ENCODE measurements at regions not wholly inside any gene's neighbourhood (a gene's known extent, or its start where the extent isn't known, plus 50 kb on each side); places are given as distances from the start of the nearest gene placed in this dataset.

GRCh38 chr10:10551596-10552301, 465.9 kb upstream of the CELF2 start:
- no peak for TF ChIP-seq EZH2 (IDR thresholded peaks at IDR 0.05; ENCODE audit: borderline replicate concordance, low read depth, low read length, severe bottlenecking)
- no peak for TF ChIP-seq POLR2A (IDR thresholded peaks at IDR 0.05; ENCODE audit: low read depth, low read length)
- TF ChIP-seq POLR2AphosphoS5 (IDR thresholded peaks at IDR 0.05; ENCODE audit: insufficient read depth, low read depth, low read length), result no peak
- no peak for TF ChIP-seq GATA2 (IDR thresholded peaks at IDR 0.05; ENCODE audit: insufficient read depth, insufficient read length, low read depth, low read length)
- TF ChIP-seq JUN (IDR thresholded peaks at IDR 0.05; ENCODE audit: borderline replicate concordance, insufficient read depth, insufficient read length, low read depth), result no peak
- H3K27ac ChIP-seq (ENCODE audit: insufficient read depth, low read depth, low read length), result no peak overlapping the region
- FAIRE-seq (no peak), DNase-seq (ENCODE audit: low read depth, low spot score) (no peak)
- H3K4me1 ChIP-seq (ENCODE audit: control insufficient read depth, extremely low read depth, insufficient read depth, low read length), result no peaks in the 10 kb centered on the region
- no peaks in the 10 kb centered on the region for H3K79me2 ChIP-seq (ENCODE audit: control insufficient read depth, insufficient read depth, low read length)
- H4K20me1 ChIP-seq (replicated peaks; ENCODE audit: control insufficient read depth, extremely low read depth, insufficient read depth, low read length), result no peaks in the 10 kb centered on the region
- H3K27me3 ChIP-seq (ENCODE audit: control insufficient read depth in 2 of 2, insufficient read depth in 2 of 2, low read length in 2 of 2), result no peaks in the 10 kb centered on the region
- dilution Hi-C loops (cut with MboI; ENCODE audit: extremely low pct_ligation_motif_present, low sequenced_read_pairs), result no loop called here
- no peak overlapping the region for H2AFZ ChIP-seq (ENCODE audit: low read depth, low read length)
- ChIA-PET CTCF (no interaction called here), POLR2A (no interaction called here)
- no peak overlapping the region for H3K9ac ChIP-seq (replicated peaks; ENCODE audit: extremely low read depth, insufficient read depth, low read length)
- intact Hi-C loops (cut with micrococcal nuclease), result no loop called here
- H3K4me3 ChIP-seq (replicated peaks in 1 of 3; ENCODE audit: insufficient read depth in 1 of 3, low read depth in 1 of 3, low read length in 3 of 3), result no peak overlapping the region
- no peaks in the 10 kb centered on the region for H3K9me3 ChIP-seq (replicated peaks; ENCODE audit: control insufficient read depth, insufficient read depth, low read length)
- no peaks in the 10 kb centered on the region for H3K9me1 ChIP-seq (replicated peaks; ENCODE audit: control insufficient read depth, extremely low read depth, insufficient read depth, low read length)
- H3K36me3 ChIP-seq (ENCODE audit: control insufficient read depth in 2 of 2, extremely low read depth in 1 of 2, insufficient read depth in 2 of 2, low read length in 2 of 2), result no peaks in the 10 kb centered on the region
- H3K4me2 ChIP-seq (ENCODE audit: insufficient read depth, low read length), result no peak overlapping the region
- BruUV-seq (replicated peaks), result no TSS peak

GRCh38 chr10:10552948-10553347, 464.7 kb upstream of the CELF2 start:
- H3K27me3 ChIP-seq (ENCODE audit: control insufficient read depth in 2 of 2, insufficient read depth in 2 of 2, low read length in 2 of 2), result no peaks in the 10 kb centered on the region
- DNase-seq (ENCODE audit: low read depth, low spot score) (no peak), FAIRE-seq (no peak)
- intact Hi-C loops (cut with micrococcal nuclease), result no loop called here
- CTCF ChIA-PET, result no interaction called here
- TF ChIP-seq GATA2 (IDR thresholded peaks at IDR 0.05; ENCODE audit: insufficient read depth, insufficient read length, low read depth, low read length) (no peak), POLR2AphosphoS5 (IDR thresholded peaks at IDR 0.05; ENCODE audit: insufficient read depth, low read depth, low read length) (no peak), POLR2A (IDR thresholded peaks at IDR 0.05; ENCODE audit: low read depth, low read length) (no peak), MYC (IDR thresholded peaks at IDR 0.05; ENCODE audit: low read depth, low read length) (no peak), EZH2 (IDR thresholded peaks at IDR 0.05; ENCODE audit: borderline replicate concordance, low read depth, low read length, severe bottlenecking) (no peak), CTCF (IDR thresholded peaks at IDR 0.05; ENCODE audit: extremely low read depth in 1 of 2, insufficient read depth in 1 of 2, low read depth in 1 of 2, low read length in 2 of 2) (no peak)
- TF ChIP-seq, protein P1, sequence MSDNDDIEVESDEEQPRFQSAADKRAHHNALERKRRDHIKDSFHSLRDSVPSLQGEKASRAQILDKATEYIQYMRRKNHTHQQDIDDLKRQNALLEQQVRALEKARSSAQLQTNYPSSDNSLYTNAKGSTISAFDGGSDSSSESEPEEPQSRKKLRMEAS (IDR thresholded peaks at IDR 0.05; ENCODE audit: insufficient read depth, insufficient read length), result no peak
- POLR2A ChIA-PET, result no interaction called here
- H3K4me2 ChIP-seq (ENCODE audit: insufficient read depth, low read length), result no peak overlapping the region
- H3K27ac ChIP-seq (ENCODE audit: insufficient read depth, low read depth, low read length), result no peak overlapping the region
- no peaks in the 10 kb centered on the region for H3K9me1 ChIP-seq (replicated peaks; ENCODE audit: control insufficient read depth, extremely low read depth, insufficient read depth, low read length)
- H2AFZ ChIP-seq (ENCODE audit: low read depth, low read length), result no peak overlapping the region
- H3K36me3 ChIP-seq (ENCODE audit: control insufficient read depth in 2 of 2, extremely low read depth in 1 of 2, insufficient read depth in 2 of 2, low read length in 2 of 2), result no peaks in the 10 kb centered on the region
- no peaks in the 10 kb centered on the region for H3K79me2 ChIP-seq (ENCODE audit: control insufficient read depth, insufficient read depth, low read length)
- no TSS peak for BruUV-seq (replicated peaks)
- H3K4me3 ChIP-seq (replicated peaks in 1 of 3; ENCODE audit: insufficient read depth in 1 of 3, low read depth in 1 of 3, low read length in 3 of 3), result no peak overlapping the region
- no peaks in the 10 kb centered on the region for H4K20me1 ChIP-seq (replicated peaks; ENCODE audit: control insufficient read depth, extremely low read depth, insufficient read depth, low read length)
- dilution Hi-C loops (cut with MboI; ENCODE audit: extremely low pct_ligation_motif_present, low sequenced_read_pairs), result no loop called here
- no peaks in the 10 kb centered on the region for H3K4me1 ChIP-seq (ENCODE audit: control insufficient read depth, extremely low read depth, insufficient read depth, low read length)
- no peaks in the 10 kb centered on the region for H3K9me3 ChIP-seq (replicated peaks; ENCODE audit: control insufficient read depth, insufficient read depth, low read length)
- no peak overlapping the region for H3K9ac ChIP-seq (replicated peaks; ENCODE audit: extremely low read depth, insufficient read depth, low read length)

All from endothelial cell of umbilical vein (primary cell).